AG09319 (cell line): ENCODE measurements at regions not wholly inside any gene's neighbourhood (a gene's known extent, or its start where the extent isn't known, plus 50 kb on each side); places are given as distances from the start of the nearest gene placed in this dataset.

Experiments
- DNase-seq: peaks from one replicate; pipeline ENCODE4 v3.0.0-alpha.2; 2010; ENCODE audit warnings: low read depth; ENCODE audit errors: extremely low read depth
- TF ChIP-seq, protein P1 (sequence below): IDR thresholded peaks from 2 replicates; pipeline ENCODE4 v1.5.1; 2011; ENCODE audit warnings: low read depth, mild to moderate bottlenecking, inconsistent platforms, low read length, moderate library complexity

DNA sequence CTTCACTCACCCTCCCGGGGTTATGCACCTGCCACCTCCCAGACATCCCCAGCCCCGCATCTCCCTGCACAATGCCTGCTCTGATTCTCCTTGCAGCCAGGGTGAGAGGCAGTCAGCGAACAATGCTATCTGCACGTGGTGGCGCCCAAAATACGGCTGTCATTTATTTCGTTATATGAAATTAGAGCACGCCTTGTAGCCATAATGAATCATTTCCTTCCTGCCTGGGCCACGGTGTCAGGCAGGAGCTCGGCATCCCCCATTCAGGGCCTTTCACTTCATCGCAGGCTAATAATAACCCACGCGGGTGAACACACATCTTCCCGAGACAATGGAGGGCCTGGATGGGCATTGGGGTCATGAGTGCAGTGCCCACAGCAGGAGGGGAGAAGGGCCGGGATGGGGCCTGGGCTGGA is 143.8 kb upstream of the ZNF507 start:
- DNase-seq: no peak
- TF ChIP-seq, protein P1, sequence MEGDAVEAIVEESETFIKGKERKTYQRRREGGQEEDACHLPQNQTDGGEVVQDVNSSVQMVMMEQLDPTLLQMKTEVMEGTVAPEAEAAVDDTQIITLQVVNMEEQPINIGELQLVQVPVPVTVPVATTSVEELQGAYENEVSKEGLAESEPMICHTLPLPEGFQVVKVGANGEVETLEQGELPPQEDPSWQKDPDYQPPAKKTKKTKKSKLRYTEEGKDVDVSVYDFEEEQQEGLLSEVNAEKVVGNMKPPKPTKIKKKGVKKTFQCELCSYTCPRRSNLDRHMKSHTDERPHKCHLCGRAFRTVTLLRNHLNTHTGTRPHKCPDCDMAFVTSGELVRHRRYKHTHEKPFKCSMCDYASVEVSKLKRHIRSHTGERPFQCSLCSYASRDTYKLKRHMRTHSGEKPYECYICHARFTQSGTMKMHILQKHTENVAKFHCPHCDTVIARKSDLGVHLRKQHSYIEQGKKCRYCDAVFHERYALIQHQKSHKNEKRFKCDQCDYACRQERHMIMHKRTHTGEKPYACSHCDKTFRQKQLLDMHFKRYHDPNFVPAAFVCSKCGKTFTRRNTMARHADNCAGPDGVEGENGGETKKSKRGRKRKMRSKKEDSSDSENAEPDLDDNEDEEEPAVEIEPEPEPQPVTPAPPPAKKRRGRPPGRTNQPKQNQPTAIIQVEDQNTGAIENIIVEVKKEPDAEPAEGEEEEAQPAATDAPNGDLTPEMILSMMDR: no peak

DNA sequence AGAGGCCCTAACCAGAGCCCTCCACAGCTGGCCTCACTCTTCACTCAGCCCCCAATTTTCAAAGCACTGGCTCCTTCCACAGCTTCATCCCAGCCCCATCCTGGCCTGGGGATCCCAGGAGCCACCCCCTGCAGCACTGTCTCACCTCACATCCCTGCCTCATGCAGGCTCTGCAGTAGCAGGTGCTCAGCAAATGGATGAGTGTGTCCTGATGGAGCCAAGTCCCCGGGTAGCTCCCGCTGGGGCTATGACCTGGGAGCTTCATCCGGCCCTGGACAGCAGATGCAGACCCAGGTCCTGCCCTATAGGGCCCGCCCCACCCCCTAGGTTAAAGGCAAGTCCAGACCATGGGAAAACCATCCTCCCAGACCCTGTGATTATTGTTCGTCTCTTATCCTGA is 143.2 kb upstream of the ZNF507 start:
- DNase-seq: no peak
- TF ChIP-seq, protein P1: no peak

DNA sequence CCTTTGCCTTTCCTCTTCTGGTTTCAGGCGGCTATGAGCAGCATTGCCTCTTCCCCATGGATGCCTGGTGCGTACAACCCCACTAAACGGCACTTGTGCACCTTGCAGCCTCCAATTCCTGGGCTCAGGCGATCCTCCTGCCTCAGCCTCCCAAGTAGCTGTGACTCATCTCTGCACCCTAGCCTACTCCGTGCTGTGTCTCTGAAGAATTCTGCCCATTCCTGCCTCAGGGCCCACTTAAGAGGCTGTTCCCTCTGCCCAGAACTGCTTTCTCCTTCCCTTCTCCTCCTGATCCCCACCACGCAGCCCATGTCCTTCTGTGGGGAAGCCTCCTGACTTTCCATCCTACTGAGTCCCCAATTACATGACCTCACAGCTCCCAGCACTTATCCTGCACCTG is 142.2 kb upstream of the ZNF507 start:
- TF ChIP-seq, protein P1: no peak
- DNase-seq: no peak

DNA sequence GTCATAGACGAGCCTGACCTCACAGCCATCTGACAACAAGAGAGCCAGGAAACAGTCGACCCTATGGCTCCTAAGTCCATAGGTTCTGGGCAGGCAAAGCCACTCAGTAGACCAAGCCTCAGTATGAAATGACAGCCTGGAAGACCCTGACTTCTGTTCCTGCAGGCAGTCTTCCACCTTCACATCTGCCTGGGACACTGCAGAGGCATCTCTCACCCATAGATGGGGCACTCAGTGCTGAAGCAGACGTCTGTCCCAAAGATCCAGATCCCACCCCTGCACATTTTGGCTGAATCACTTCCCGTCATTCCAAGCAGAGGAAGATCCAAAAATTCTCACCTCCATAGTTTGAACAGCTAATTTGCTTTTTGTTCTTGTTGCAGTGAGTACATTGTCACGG is 139.3 kb upstream of the ZNF507 start:
- TF ChIP-seq, protein P1: no peak
- DNase-seq: no peak

DNA sequence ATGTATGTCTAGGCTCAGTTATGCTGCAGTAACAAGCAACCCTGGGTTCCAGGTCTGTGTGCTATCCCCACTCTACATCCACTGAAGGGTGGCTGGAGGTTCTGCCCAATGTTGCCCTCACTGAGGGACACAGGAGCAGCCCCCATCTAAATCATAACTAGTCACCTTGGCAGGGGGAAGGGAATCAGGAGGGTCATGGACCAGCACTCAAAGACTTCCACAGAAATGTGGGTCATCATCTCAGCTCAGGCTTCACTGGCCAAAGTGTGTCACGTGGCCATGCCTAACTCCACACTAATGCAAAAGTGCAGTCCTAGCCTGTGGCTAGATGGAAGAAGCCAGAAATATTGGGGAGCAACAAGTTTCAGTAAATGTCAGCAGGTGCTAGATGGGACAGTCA is 137.3 kb upstream of the ZNF507 start:
- DNase-seq: no peak
- TF ChIP-seq, protein P1: no peak

DNA sequence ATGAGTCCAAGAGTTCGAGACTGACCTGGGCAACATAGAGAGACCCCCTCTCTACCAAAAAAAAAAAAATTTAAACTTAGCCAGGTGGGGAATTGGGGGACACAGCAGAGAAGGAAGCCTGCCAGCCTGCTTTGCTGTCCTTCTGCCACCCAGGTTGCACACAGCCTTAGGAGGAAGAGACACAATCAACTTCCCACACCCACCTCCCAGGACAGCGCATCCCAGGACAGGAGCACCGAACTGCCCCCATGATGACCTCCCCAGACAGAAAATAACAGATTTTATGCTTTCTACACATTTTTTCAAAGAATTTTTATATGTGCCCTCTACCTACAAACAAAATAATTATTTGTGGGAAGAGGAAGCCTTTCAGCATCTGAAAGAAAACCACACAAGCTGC is 126.0 kb upstream of the ZNF507 start:
- no peak for DNase-seq
- TF ChIP-seq, protein P1: no peak

DNA sequence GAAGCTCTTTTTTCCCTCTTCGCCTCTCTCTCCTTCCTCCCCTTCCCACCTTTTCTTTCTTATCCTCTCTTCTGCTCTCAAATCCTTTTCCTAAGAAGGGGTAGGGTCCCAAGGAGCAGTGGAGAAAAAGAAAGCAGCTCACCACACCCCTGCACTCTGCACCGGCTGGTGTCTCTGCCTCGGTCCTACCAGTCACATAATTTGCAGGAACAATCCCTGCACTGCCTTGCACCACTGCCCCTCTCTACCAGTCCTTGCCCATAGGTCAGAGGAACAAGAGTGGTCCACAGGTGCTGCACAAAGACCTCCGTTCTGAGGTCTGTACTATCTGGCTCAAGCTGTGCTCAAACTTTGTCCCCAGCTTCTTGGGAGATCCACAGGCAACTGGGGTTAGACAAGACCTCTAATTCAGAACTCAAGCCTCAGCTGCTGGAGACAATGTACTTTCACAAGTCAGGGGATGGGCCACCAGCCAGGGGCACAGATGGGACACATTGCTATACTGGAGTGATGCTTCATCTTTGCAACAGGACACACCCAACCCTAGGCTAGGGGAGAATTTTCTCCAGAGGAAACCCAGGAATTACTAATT is 125.4 kb upstream of the ZNF507 start:
- TF ChIP-seq, protein P1: no peak
- no peak for DNase-seq
